K562 (cell line): ENCODE measurements at regions not wholly inside any gene's neighbourhood (a gene's known extent, or its start where the extent isn't known, plus 50 kb on each side); places are given as distances from the start of the nearest gene placed in this dataset.

Experiments
- ATAC-seq: fragments of 200-7000 bp; cut with Tn5 transposase; 3 replicates; pipeline ENCODE4 v1.9.1; 2020; ENCODE audit warnings: moderate library complexity
- BruUV-seq: library from RNA; stranded (reverse); fragments of 400-500 nt; replicated peaks from 2 replicates; lab custom pipeline; 2021; lab: Mats Ljungman, UMichigan
- CTCF ChIA-PET: fragments of 300-600 bp; formaldehyde crosslinking; extraction: SDS; loops from one replicate; lab custom pipeline; 2021; ENCODE audit warnings: low intra/inter-chr PET ratio; lab: Yijun Ruan, JAX
- POLR2A ChIA-PET: fragments of 300-600, 350-650 bp; sonication (Branson Sonifier 250); formaldehyde crosslinking; extraction: SDS; loops from one replicate; lab custom pipeline; 2021; ENCODE audit warnings: antibody characterized with exemption, inconsistent platforms; lab: Yijun Ruan, JAX
- DNase-seq, 4 experiments: peaks; one replicate each; pipeline versions ENCODE4 v3.0.0 to v3.0.0-alpha.2; 2011 to 2018; ENCODE audit warnings: low spot score in 3 of 4, mixed read lengths in 3 of 4; ENCODE audit errors: extremely low read depth in 1 of 4
- FAIRE-seq: peaks from 2 replicates; lab custom pipeline; 2011; peaks lifted over from hg19 to GRCh38; lab: Jason Lieb, UNC
- H2AFZ ChIP-seq: 2 replicates; pipeline ENCODE4 v1.6.0; 2011; ENCODE audit warnings: low read depth, low read length, control low read depth, inconsistent platforms
- H3K27ac ChIP-seq: fragments of 200-600 bp; 3 replicates; pipeline ENCODE4 v1.8.0; 2011; ENCODE audit warnings: low read depth, mild to moderate bottlenecking, control low read depth, inconsistent platforms, low read length, moderate library complexity, mixed read lengths; ENCODE audit errors: extremely low read depth
- H3K27me3 ChIP-seq, 2 experiments: fragments of 300-600 bp in 1 of 2; 2 replicates in 1 of 2; 3 replicates in 1 of 2; pipeline versions ENCODE4 v1.6.0 to v1.8.0; 2011; ENCODE audit warnings: inconsistent platforms in 2 of 2, low read length in 2 of 2, mild to moderate bottlenecking in 1 of 2, mixed read lengths in 1 of 2, moderate library complexity in 1 of 2; ENCODE audit not compliant: control insufficient read depth in 2 of 2, insufficient read depth in 2 of 2
- H3K36me3 ChIP-seq: fragments of 300-600 bp; 3 replicates; pipeline ENCODE4 v1.8.0; 2011; ENCODE audit warnings: mild to moderate bottlenecking, low read length, inconsistent platforms; ENCODE audit not compliant: control insufficient read depth, insufficient read depth
- H3K4me1 ChIP-seq, 2 experiments: fragments of 200-600 bp in 1 of 2; replicated peaks in 1 of 2; 2 replicates in 1 of 2; 3 replicates in 1 of 2; pipeline versions ENCODE4 v1.5.1 to v1.8.0; 2011; ENCODE audit warnings: inconsistent platforms in 2 of 2, low read length in 2 of 2, mild to moderate bottlenecking in 1 of 2, mixed read lengths in 1 of 2, moderate library complexity in 1 of 2; ENCODE audit not compliant: control insufficient read depth in 2 of 2, insufficient read depth in 2 of 2
- H3K4me2 ChIP-seq: 2 replicates; pipeline ENCODE4 v1.6.1; 2011; ENCODE audit warnings: low read length, control low read depth, inconsistent platforms, mixed read lengths; ENCODE audit not compliant: insufficient read depth
- H3K4me3 ChIP-seq: fragments of 200-600 bp; sonication (generic), shearing (Covaris generic); 2 replicates; pipeline ENCODE4 v1.5.1; 2016; ENCODE audit warnings: control low read depth, inconsistent platforms
- H3K79me2 ChIP-seq: fragments of 200-600 bp; 3 replicates; pipeline ENCODE4 v1.8.0; 2011; ENCODE audit warnings: low read length, inconsistent platforms; ENCODE audit not compliant: control insufficient read depth, insufficient read depth
- H3K9ac ChIP-seq, 2 experiments: 2 replicates each; pipeline versions ENCODE4 v1.6.0 to v1.6.1; 2011; ENCODE audit warnings: low read depth in 2 of 2, low read length in 2 of 2, control low read depth in 1 of 2, inconsistent platforms in 1 of 2, mild to moderate bottlenecking in 1 of 2, mixed read lengths in 1 of 2; ENCODE audit not compliant: insufficient read depth in 1 of 2
- H3K9me1 ChIP-seq: one replicate; pipeline ENCODE4 v1.6.0; 2011; ENCODE audit warnings: inconsistent platforms, mild to moderate bottlenecking, low read length, moderate library complexity; ENCODE audit not compliant: control insufficient read depth, insufficient read depth
- H3K9me3 ChIP-seq: replicated peaks from 2 replicates; pipeline ENCODE4 v1.5.1; 2011; ENCODE audit warnings: low read depth, low read length, inconsistent platforms; ENCODE audit not compliant: control insufficient read depth, insufficient read depth
- H4K20me1 ChIP-seq: replicated peaks from 2 replicates; pipeline ENCODE4 v1.6.1; 2011; ENCODE audit warnings: low read length, inconsistent platforms, mixed read lengths; ENCODE audit not compliant: control insufficient read depth, insufficient read depth
- CREBBP ChIP-seq: IDR thresholded peaks from one replicate; pipeline ENCODE4 v1.6.1; 2012; ENCODE audit warnings: low read depth, mild to moderate bottlenecking, control low read depth, inconsistent platforms, low read length
- DACH1 ChIP-seq: fragments of 450-650 bp; IDR thresholded peaks from 2 replicates; pipeline ENCODE4 v1.6.1; 2018; ENCODE audit not compliant: partially characterized antibody
- DPF2 ChIP-seq: fragments of 450-650 bp; IDR thresholded peaks from 2 replicates; pipeline ENCODE4 v1.6.1; 2016
- GTF2F1 ChIP-seq: IDR thresholded peaks from 2 replicates; pipeline ENCODE4 v1.6.1; 2011; ENCODE audit warnings: low read depth, low read length, improper control_type of control experiment
- KLF13 ChIP-seq: fragments of 450-650 bp; IDR thresholded peaks from 2 replicates; pipeline ENCODE4 v1.6.1; 2016; ENCODE audit warnings: missing genetic modification characterization, low read depth, mild to moderate bottlenecking, missing compliant biosample characterization, moderate library complexity, borderline replicate concordance
- PHB2 ChIP-seq: fragments of 450-650 bp; IDR thresholded peaks from 2 replicates; pipeline ENCODE4 v1.6.1; 2017; ENCODE audit warnings: low read depth
- ZFP30 ChIP-seq: fragments of 250-450 bp; sonication (Bioruptor Pico); IDR thresholded peaks from 2 replicates; pipeline ENCODE4 v1.8.0; 2022; ENCODE audit warnings: moderate library complexity, mild to moderate bottlenecking, inconsistent platforms, borderline replicate concordance
- ZNF217 ChIP-seq: sonication (generic); formaldehyde crosslinking; IDR thresholded peaks from 2 replicates; pipeline ENCODE4 v1.8.0; 2022; ENCODE audit warnings: mild to moderate bottlenecking, missing genetic modification reagents
- WGBS: fragments of 100-300 bp; shearing (Covaris generic); methylation state at CpG from one replicate; pipeline ENCODE4 v1.1.6; 2016; ENCODE audit warnings: low coverage, mixed read lengths; ENCODE audit not compliant: insufficient coverage; ENCODE audit errors: missing lambda C conversion rate; 5-methylcytosine and 5-hydroxymethylcytosine counted together
- in situ Hi-C: fragments of 300-500 bp; cut with MboI; formaldehyde crosslinking; loops from 4 replicates; pipeline ENCODE4 v1.15.0; 2018; ENCODE audit warnings: inconsistent platforms, mixed read lengths
- intact Hi-C: fragments of 100-400 bp; cut with micrococcal nuclease; formaldehyde crosslinking; loops from 2 replicates; pipeline ENCODE4 v1.14.2; 2022
- TF ChIP-seq, protein P1 (sequence below): conservative IDR thresholded peaks from 2 replicates; pipeline ENCODE4 v1.6.1; 2011; ENCODE audit warnings: low read depth, mild to moderate bottlenecking, low read length; ENCODE audit not compliant: control insufficient read depth
- TF ChIP-seq, protein P2 (sequence below): fragments of 450-650 bp; formaldehyde crosslinking; IDR thresholded peaks from 2 replicates; pipeline ENCODE4 v1.4.0; 2020; ENCODE audit warnings: mild to moderate bottlenecking, moderate library complexity

DNA sequence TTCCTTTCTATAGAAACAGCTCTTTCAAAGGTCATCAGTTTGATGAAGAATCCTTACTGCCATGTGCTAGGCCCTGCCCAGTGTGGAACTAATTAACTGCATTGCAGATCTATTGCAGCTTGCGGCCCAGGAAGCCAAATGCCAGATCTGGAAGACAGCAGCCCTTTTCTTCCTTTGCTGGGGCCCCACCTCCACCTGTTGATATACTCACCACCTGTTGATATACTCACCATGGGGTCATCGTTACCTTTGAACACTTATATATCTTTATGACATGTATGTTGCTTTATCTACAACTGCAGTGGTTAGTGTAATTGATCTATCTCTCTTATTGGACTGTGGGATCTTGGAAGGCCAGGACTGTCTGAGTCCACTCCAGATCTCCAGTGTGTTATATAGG is 292.5 kb downstream of the ATP23 start (continued):
- TF ChIP-seq, protein P1, sequence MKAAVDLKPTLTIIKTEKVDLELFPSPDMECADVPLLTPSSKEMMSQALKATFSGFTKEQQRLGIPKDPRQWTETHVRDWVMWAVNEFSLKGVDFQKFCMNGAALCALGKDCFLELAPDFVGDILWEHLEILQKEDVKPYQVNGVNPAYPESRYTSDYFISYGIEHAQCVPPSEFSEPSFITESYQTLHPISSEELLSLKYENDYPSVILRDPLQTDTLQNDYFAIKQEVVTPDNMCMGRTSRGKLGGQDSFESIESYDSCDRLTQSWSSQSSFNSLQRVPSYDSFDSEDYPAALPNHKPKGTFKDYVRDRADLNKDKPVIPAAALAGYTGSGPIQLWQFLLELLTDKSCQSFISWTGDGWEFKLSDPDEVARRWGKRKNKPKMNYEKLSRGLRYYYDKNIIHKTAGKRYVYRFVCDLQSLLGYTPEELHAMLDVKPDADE = no peak
- no peak for TF ChIP-seq ZFP30 (CRISPR knock-in tag)
- TF ChIP-seq PHB2 = no peak
- no peak for TF ChIP-seq DPF2
- TF ChIP-seq DACH1 = no peak
- no peak for TF ChIP-seq GTF2F1
- TF ChIP-seq KLF13 = no peak
- TF ChIP-seq, protein P2, sequence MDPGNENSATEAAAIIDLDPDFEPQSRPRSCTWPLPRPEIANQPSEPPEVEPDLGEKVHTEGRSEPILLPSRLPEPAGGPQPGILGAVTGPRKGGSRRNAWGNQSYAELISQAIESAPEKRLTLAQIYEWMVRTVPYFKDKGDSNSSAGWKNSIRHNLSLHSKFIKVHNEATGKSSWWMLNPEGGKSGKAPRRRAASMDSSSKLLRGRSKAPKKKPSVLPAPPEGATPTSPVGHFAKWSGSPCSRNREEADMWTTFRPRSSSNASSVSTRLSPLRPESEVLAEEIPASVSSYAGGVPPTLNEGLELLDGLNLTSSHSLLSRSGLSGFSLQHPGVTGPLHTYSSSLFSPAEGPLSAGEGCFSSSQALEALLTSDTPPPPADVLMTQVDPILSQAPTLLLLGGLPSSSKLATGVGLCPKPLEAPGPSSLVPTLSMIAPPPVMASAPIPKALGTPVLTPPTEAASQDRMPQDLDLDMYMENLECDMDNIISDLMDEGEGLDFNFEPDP (CRISPR knock-in tag) = no peak

DNA sequence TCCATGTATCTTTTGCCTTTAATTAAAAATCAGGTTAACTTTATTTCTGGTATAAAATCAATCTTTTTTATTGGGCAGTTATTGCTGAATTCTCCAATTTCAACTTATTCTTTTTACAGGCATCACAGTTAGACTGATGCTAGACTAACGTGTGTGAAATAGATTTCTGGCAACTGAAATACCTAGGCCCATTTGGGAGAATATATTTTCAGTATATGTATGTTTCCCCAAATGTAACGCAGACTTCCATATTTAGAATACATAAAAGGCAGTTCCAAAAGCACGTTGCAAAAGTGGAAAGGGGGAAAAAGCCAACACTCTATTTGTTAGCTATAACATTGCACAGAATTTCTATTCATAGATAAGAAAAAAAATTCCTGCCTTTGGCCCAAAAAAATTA is 297.0 kb downstream of the ATP23 start:
- Histone ChIP-seq H3K27ac (no peak overlapping the region), H3K4me1 (no peaks in the 10 kb centered on the region), H3K9ac (no peak overlapping the region), H3K36me3 (no peaks in the 10 kb centered on the region), H3K27me3 (no peaks in the 10 kb centered on the region), H4K20me1 (no peaks in the 10 kb centered on the region)
- in situ Hi-C loops = no loop called here
- TF ChIP-seq ZNF217 (CRISPR knock-in tag) (no peak), CREBBP (no peak)
- TF ChIP-seq, all 486 proteins: peak for 0
- H3K9me3 ChIP-seq = no peaks in the 10 kb centered on the region
- FAIRE-seq (no peak), DNase-seq (no peak), ATAC-seq (no peak)
- no peak overlapping the region for H2AFZ ChIP-seq
- no peak overlapping the region for H3K4me3 ChIP-seq
- H3K4me2 ChIP-seq = no peak overlapping the region
- WGBS = 0% methylated on average over 3 of the region's 3 CpGs
- no peaks in the 10 kb centered on the region for H3K79me2 ChIP-seq
- intact Hi-C loops = no loop called here
- POLR2A ChIA-PET = no interaction called here
- no TSS peak for BruUV-seq
- H3K9me1 ChIP-seq = no peaks in the 10 kb centered on the region
- CTCF ChIA-PET = no interaction called here
